Activated CD4-positive, alpha-beta T cell treated with anti-CD3 and anti-CD28 coated beads, Interleukin-10, Interleukin-2, amounts not matched to agents 100 ng/mL and 50 ng/mL, durations not matched to agents 16 hours and 8 hours (primary cell): ENCODE measurements at regions not wholly inside any gene's neighbourhood (a gene's known extent, or its start where the extent isn't known, plus 50 kb on each side); places are given as distances from the start of the nearest gene placed in this dataset.

Experiments
- DNase-seq: peaks from one replicate; pipeline ENCODE4 v3.0.0-alpha.2; 2020

- DNase-seq, result no peak
These were observed 384.7 kb downstream of the DMRT2 start for GRCh38 chr9:1434811-1435210.

GRCh38 chr9:1440256-1440655, 390.1 kb downstream of the DMRT2 start:
- no peak for DNase-seq

- DNase-seq, result no peak
These were observed 391.9 kb downstream of the DMRT2 start for GRCh38 chr9:1442105-1442504.

- no peak for DNase-seq
These were observed 393.3 kb downstream of the DMRT2 start for GRCh38 chr9:1443450-1443849.

- DNase-seq, result no peak
These were observed 396.5 kb downstream of the DMRT2 start for GRCh38 chr9:1446671-1447070.

GRCh38 chr9:1453636-1454035, 403.5 kb downstream of the DMRT2 start:
- DNase-seq, result no peak

- no peak for DNase-seq
These were observed 404.1 kb downstream of the DMRT2 start for GRCh38 chr9:1454211-1454610.

GRCh38 chr9:1454616-1455347, 404.6 kb downstream of the DMRT2 start:
- DNase-seq, result no peak

- DNase-seq, result no peak
These were observed 405.6 kb downstream of the DMRT2 start for GRCh38 chr9:1455766-1456165.

- no peak for DNase-seq
These were observed 406.3 kb downstream of the DMRT2 start for GRCh38 chr9:1456301-1457024.

- DNase-seq, result no peak
These were observed 407.3 kb downstream of the DMRT2 start for GRCh38 chr9:1457460-1457859.

- DNase-seq, result peak; percentile 50
These were observed 408.3 kb downstream of the DMRT2 start for GRCh38 chr9:1458503-1458902.

- DNase-seq, result peak; percentile 51
These were observed 410.1 kb downstream of the DMRT2 start for GRCh38 chr9:1460143-1460769.

- no peak for DNase-seq
These were observed 411.7 kb downstream of the DMRT2 start for GRCh38 chr9:1461812-1462211.

- DNase-seq, result no peak
These were observed 412.6 kb downstream of the DMRT2 start for GRCh38 chr9:1462626-1463308.

GRCh38 chr9:1469996-1470395, 419.8 kb downstream of the DMRT2 start:
- DNase-seq, result peak; percentile 55

- DNase-seq, result no peak
These were observed 423.9 kb downstream of the DMRT2 start for GRCh38 chr9:1473956-1474634.

- DNase-seq, result no peak
These were observed 424.5 kb downstream of the DMRT2 start for GRCh38 chr9:1474671-1475070.

GRCh38 chr9:1490341-1491232, 440.4 kb downstream of the DMRT2 start:
- peak; percentile 71 for DNase-seq

GRCh38 chr9:1492156-1492555, 442.0 kb downstream of the DMRT2 start:
- DNase-seq, result no peak

GRCh38 chr9:1495282-1496030, 445.3 kb downstream of the DMRT2 start:
- DNase-seq, result no peak
